ENCODE measurements at regions not wholly inside any gene's neighbourhood (a gene's known extent, or its start where the extent isn't known, plus 50 kb on each side); places are given as distances from the start of the nearest gene placed in this dataset.

- no peak overlapping the region for H3K4me3 ChIP-seq (ENCODE audit: low read length)
- H3K79me2 ChIP-seq (ENCODE audit: control insufficient read depth, low read length): no peaks in the 10 kb centered on the region
- H3K36me3 ChIP-seq (ENCODE audit: control insufficient read depth, low read length): no peaks in the 10 kb centered on the region
- H3K27me3 ChIP-seq (ENCODE audit: control insufficient read depth, low read length): peaks cover 4% of the 10 kb centered on the region; the same call in 1 of the 2 replicates
- H3F3A ChIP-seq (ENCODE audit: control insufficient read depth, insufficient read depth): no peaks in the 10 kb centered on the region
- H3K27ac ChIP-seq (ENCODE audit: low read depth, low read length): no peak overlapping the region
- H3K4me1 ChIP-seq (ENCODE audit: control insufficient read depth, low read length): no peaks in the 10 kb centered on the region
- no peaks in the 10 kb centered on the region for H3K9me2 ChIP-seq (replicated peaks; ENCODE audit: control insufficient read depth, low read length)
- TF ChIP-seq EZH2phosphoT487 (IDR thresholded peaks at IDR 0.05; ENCODE audit: borderline replicate concordance, low read length): no peak
- no peak for TF ChIP-seq CTCF (IDR thresholded peaks at IDR 0.05; ENCODE audit: low read depth, low read length, poor library complexity, severe bottlenecking)
- no peaks in the 10 kb centered on the region for H3K9me3 ChIP-seq (ENCODE audit: control insufficient read depth, insufficient read depth, low read length)
- H4K20me1 ChIP-seq (ENCODE audit: control insufficient read depth, insufficient read depth, low read depth, low read length): no peaks in the 10 kb centered on the region
- H3K4me2 ChIP-seq (ENCODE audit: low read length): no peak overlapping the region
These were observed 264.3 kb downstream of the TXNL1 start for GRCh38 chr18:56374007-56374655.

- H3K9me2 ChIP-seq (replicated peaks; ENCODE audit: control insufficient read depth, low read length): no peaks in the 10 kb centered on the region
- no peak overlapping the region for H3K4me3 ChIP-seq (ENCODE audit: low read length)
- no peaks in the 10 kb centered on the region for H3K4me1 ChIP-seq (ENCODE audit: control insufficient read depth, low read length)
- H3K4me2 ChIP-seq (ENCODE audit: low read length): no peak overlapping the region
- no peaks in the 10 kb centered on the region for H3K9me3 ChIP-seq (ENCODE audit: control insufficient read depth, insufficient read depth, low read length)
- peaks cover 4% of the 10 kb centered on the region; the same call in 1 of the 2 replicates for H3K27me3 ChIP-seq (ENCODE audit: control insufficient read depth, low read length)
- TF ChIP-seq EZH2phosphoT487 (IDR thresholded peaks at IDR 0.05; ENCODE audit: borderline replicate concordance, low read length): no peak
- TF ChIP-seq CTCF (IDR thresholded peaks at IDR 0.05; ENCODE audit: low read depth, low read length, poor library complexity, severe bottlenecking): no peak
- no peaks in the 10 kb centered on the region for H3F3A ChIP-seq (ENCODE audit: control insufficient read depth, insufficient read depth)
- no peaks in the 10 kb centered on the region for H4K20me1 ChIP-seq (ENCODE audit: control insufficient read depth, insufficient read depth, low read depth, low read length)
- no peaks in the 10 kb centered on the region for H3K79me2 ChIP-seq (ENCODE audit: control insufficient read depth, low read length)
- no peak overlapping the region for H3K27ac ChIP-seq (ENCODE audit: low read depth, low read length)
- no peaks in the 10 kb centered on the region for H3K36me3 ChIP-seq (ENCODE audit: control insufficient read depth, low read length)
These were observed 264.8 kb downstream of the TXNL1 start for GRCh38 chr18:56373601-56374000.

GRCh38 chr18:56368066-56368465 is 270.3 kb downstream of the TXNL1 start:
- TF ChIP-seq EZH2phosphoT487 (IDR thresholded peaks at IDR 0.05; ENCODE audit: borderline replicate concordance, low read length): no peak
- TF ChIP-seq CTCF (IDR thresholded peaks at IDR 0.05; ENCODE audit: low read depth, low read length, poor library complexity, severe bottlenecking): no peak
- Histone ChIP-seq H3F3A (ENCODE audit: control insufficient read depth, insufficient read depth) (no peaks in the 10 kb centered on the region), H3K36me3 (ENCODE audit: control insufficient read depth, low read length) (no peaks in the 10 kb centered on the region), H3K27ac (ENCODE audit: low read depth, low read length) (no peak overlapping the region), H3K27me3 (ENCODE audit: control insufficient read depth, low read length) (no peaks in the 10 kb centered on the region), H4K20me1 (ENCODE audit: control insufficient read depth, insufficient read depth, low read depth, low read length) (no peaks in the 10 kb centered on the region), H3K9me3 (ENCODE audit: control insufficient read depth, insufficient read depth, low read length) (no peaks in the 10 kb centered on the region), H3K4me1 (ENCODE audit: control insufficient read depth, low read length) (no peaks in the 10 kb centered on the region), H3K4me2 (ENCODE audit: low read length) (no peak overlapping the region), H3K79me2 (ENCODE audit: control insufficient read depth, low read length) (no peaks in the 10 kb centered on the region), H3K9me2 (replicated peaks; ENCODE audit: control insufficient read depth, low read length) (no peaks in the 10 kb centered on the region), H3K4me3 (ENCODE audit: low read length) (no peak overlapping the region)
